SK-N-SH (cell line): ENCODE measurements at regions not wholly inside any gene's neighbourhood (a gene's known extent, or its start where the extent isn't known, plus 50 kb on each side); places are given as distances from the start of the nearest gene placed in this dataset.

ENCODE experiments used
- CTCF ChIA-PET: fragments of 300-600, 350-600 bp; formaldehyde crosslinking; extraction: SDS; loops from one replicate; lab custom pipeline; 2021; lab: Yijun Ruan, JAX
- POLR2A ChIA-PET: fragments of 350-600 bp; sonication (Branson Sonifier 250); formaldehyde crosslinking; extraction: SDS; loops from one replicate; lab custom pipeline; 2020; ENCODE audit warnings: antibody characterized with exemption, inconsistent platforms; lab: Yijun Ruan, JAX
- DNase-seq: peaks from one replicate; pipeline ENCODE4 v3.0.0; 2012
- H2AFZ ChIP-seq: fragments of 200-600 bp; sonication (generic); 2 replicates; pipeline ENCODE4 v1.8.1; 2016; ENCODE audit warnings: antibody characterized with exemption, mild to moderate bottlenecking, low read depth
- H3F3A ChIP-seq: fragments of 200-600 bp; sonication (generic); replicated peaks from 2 replicates; pipeline ENCODE3; 2016; ENCODE audit warnings: antibody characterized with exemption, mild to moderate bottlenecking; ENCODE audit not compliant: insufficient read depth
- H3K27ac ChIP-seq, 2 experiments: fragments of 200-500 bp in 1 of 2; fragments of 200-600 bp in 1 of 2; sonication (Bioruptor generic) in 1 of 2; sonication (generic), shearing (Covaris generic) in 1 of 2; 2 replicates each; pipeline versions ENCODE4 v1.5.1 to v1.6.1; 2014 to 2016; ENCODE audit warnings: low read depth in 2 of 2, inconsistent platforms in 1 of 2, low read length in 1 of 2, mild to moderate bottlenecking in 1 of 2, mixed read lengths in 1 of 2
- H3K27me3 ChIP-seq: fragments of 200-600 bp; sonication (generic), shearing (Covaris generic); 2 replicates; pipeline ENCODE4 v1.6.1; 2016; ENCODE audit warnings: mixed run types; ENCODE audit not compliant: insufficient read depth
- H3K36me3 ChIP-seq, 2 experiments: fragments of 200-500 bp in 1 of 2; fragments of 200-600 bp in 1 of 2; sonication (Bioruptor generic) in 1 of 2; sonication (generic) in 1 of 2; replicated peaks in 1 of 2; 2 replicates each; pipeline versions ENCODE3 to v1.5.1; 2014 to 2016; ENCODE audit warnings: low read length in 1 of 2, mild to moderate bottlenecking in 1 of 2; ENCODE audit not compliant: insufficient read depth in 2 of 2, control insufficient read depth in 1 of 2
- H3K4me1 ChIP-seq, 2 experiments: fragments of 200-500 bp in 1 of 2; fragments of 200-600 bp in 1 of 2; sonication (Bioruptor generic) in 1 of 2; sonication (generic), shearing (Covaris generic) in 1 of 2; 2 replicates each; pipeline versions ENCODE4 v1.5.1 to v1.6.1; 2014 to 2016; ENCODE audit warnings: low read depth in 1 of 2, low read length in 1 of 2, mixed run types in 1 of 2; ENCODE audit not compliant: insufficient read depth in 2 of 2, control insufficient read depth in 1 of 2
- H3K4me2 ChIP-seq: fragments of 200-600 bp; sonication (generic), shearing (Covaris generic); 2 replicates; pipeline ENCODE4 v1.6.1; 2017; ENCODE audit warnings: mixed run types
- H3K4me3 ChIP-seq, 2 experiments: fragments of 200-500 bp in 1 of 2; fragments of 200-600 bp in 1 of 2; sonication (Bioruptor generic) in 1 of 2; sonication (generic), shearing (Covaris generic) in 1 of 2; 2 replicates each; pipeline versions ENCODE4 v1.5.1 to v1.8.1; 2014 to 2016; ENCODE audit warnings: low read depth in 2 of 2, inconsistent platforms in 1 of 2, low read length in 1 of 2, mild to moderate bottlenecking in 1 of 2, mixed read lengths in 1 of 2, moderate library complexity in 1 of 2
- H3K79me2 ChIP-seq: fragments of 200-600 bp; sonication (generic); 2 replicates; pipeline ENCODE4 v1.8.1; 2017; ENCODE audit warnings: mild to moderate bottlenecking; ENCODE audit not compliant: insufficient read depth
- H3K9ac ChIP-seq: fragments of 200-600 bp; sonication (generic); 2 replicates; pipeline ENCODE4 v1.6.1; 2017; ENCODE audit warnings: mixed run types
- H3K9me2 ChIP-seq: fragments of 200-600 bp; sonication (generic); 2 replicates; pipeline ENCODE4 v1.6.1; 2017; ENCODE audit warnings: mixed run types
- H3K9me3 ChIP-seq: fragments of 200-600 bp; sonication (generic); 2 replicates; pipeline ENCODE4 v1.6.1; 2017; ENCODE audit warnings: mixed run types, mild to moderate bottlenecking, moderate library complexity
- H4K20me1 ChIP-seq: fragments of 200-600 bp; sonication (generic); 2 replicates; pipeline ENCODE4 v1.6.1; 2017; ENCODE audit warnings: mild to moderate bottlenecking, mixed run types; ENCODE audit not compliant: insufficient read depth
- CTCF ChIP-seq: fragments of 200-600 bp; sonication (generic); IDR thresholded peaks from 2 replicates; pipeline ENCODE4 v1.6.1; 2017; ENCODE audit warnings: antibody characterized with exemption, mild to moderate bottlenecking, moderate library complexity
- ELF1 ChIP-seq: IDR thresholded peaks from 2 replicates; pipeline ENCODE4 v1.4.0; 2012
- EP300 ChIP-seq, 2 experiments: IDR thresholded peaks; 2 replicates each; pipeline versions ENCODE4 v1.4.0 to v1.6.1; 2012; ENCODE audit warnings: borderline replicate concordance in 1 of 2, low read depth in 1 of 2, low read length in 1 of 2
- EZH2phosphoT487 ChIP-seq: fragments of 200-600 bp; sonication (generic); IDR thresholded peaks from 2 replicates; pipeline ENCODE4 v1.6.1; 2017; ENCODE audit warnings: low read depth, mixed run types, mild to moderate bottlenecking, antibody characterized with exemption, moderate library complexity, borderline replicate concordance
- FOXM1 ChIP-seq: IDR thresholded peaks from 2 replicates; pipeline ENCODE4 v1.4.0; 2012; ENCODE audit warnings: low read depth, mild to moderate bottlenecking
- GABPA ChIP-seq: IDR thresholded peaks from 2 replicates; pipeline ENCODE4 v1.4.0; 2012; ENCODE audit warnings: low read depth, mild to moderate bottlenecking
- IRF3 ChIP-seq: fragments of 150-350 bp; IDR thresholded peaks from 2 replicates; pipeline ENCODE4 v1.6.1; 2016; ENCODE audit warnings: mild to moderate bottlenecking, low read depth, low read length
- MEF2A ChIP-seq: IDR thresholded peaks from 2 replicates; pipeline ENCODE4 v1.4.0; 2012; ENCODE audit warnings: low read depth, borderline replicate concordance
- MXI1 ChIP-seq: IDR thresholded peaks from 2 replicates; pipeline ENCODE4 v1.6.1; 2012; ENCODE audit warnings: mild to moderate bottlenecking, low read depth, low read length, improper control_type of control experiment
- POLR2AphosphoS5 ChIP-seq: IDR thresholded peaks from 2 replicates; pipeline ENCODE4 v1.6.1; 2012; ENCODE audit warnings: low read depth, low read length
- RAD21 ChIP-seq: IDR thresholded peaks from 2 replicates; pipeline ENCODE4 v1.6.1; 2012; ENCODE audit warnings: mild to moderate bottlenecking, low read length
- RCOR1 ChIP-seq: fragments of 150-350 bp; IDR thresholded peaks from 2 replicates; pipeline ENCODE4 v1.6.1; 2017; ENCODE audit warnings: antibody characterized with exemption, low read length
- REST ChIP-seq: IDR thresholded peaks from 2 replicates; pipeline ENCODE4 v1.6.1; 2012; ENCODE audit warnings: mild to moderate bottlenecking, low read depth, low read length, moderate library complexity
- RFX5 ChIP-seq: IDR thresholded peaks from 2 replicates; pipeline ENCODE4 v1.6.1; 2012; ENCODE audit warnings: mild to moderate bottlenecking, improper control_type of control experiment, low read length
- RXRA ChIP-seq: IDR thresholded peaks from 2 replicates; pipeline ENCODE4 v1.4.0; 2012; ENCODE audit warnings: low read depth, mild to moderate bottlenecking, borderline replicate concordance
- SIN3A ChIP-seq: IDR thresholded peaks from 2 replicates; pipeline ENCODE4 v1.6.1; 2012; ENCODE audit warnings: low read depth, mild to moderate bottlenecking, low read length, moderate library complexity, borderline replicate concordance
- SMC3 ChIP-seq: IDR thresholded peaks from 2 replicates; pipeline ENCODE4 v1.6.1; 2012; ENCODE audit warnings: low read depth, low read length, improper control_type of control experiment
- TAF1 ChIP-seq: IDR thresholded peaks from 2 replicates; pipeline ENCODE4 v1.6.1; 2012; ENCODE audit warnings: low read depth, mild to moderate bottlenecking, low read length, moderate library complexity, borderline replicate concordance
- TEAD4 ChIP-seq: IDR thresholded peaks from 2 replicates; pipeline ENCODE4 v1.4.0; 2012; ENCODE audit warnings: mild to moderate bottlenecking, borderline replicate concordance; ENCODE audit not compliant: insufficient read depth
- WGBS: methylation state at CpG from one replicate; pipeline ENCODE4 v1.1.6; 2017; ENCODE audit warnings: low lambda C conversion rate; 5-methylcytosine and 5-hydroxymethylcytosine counted together
- TF ChIP-seq, protein P1 (sequence below): IDR thresholded peaks from 2 replicates; pipeline ENCODE4 v1.4.0; 2012; ENCODE audit warnings: low read depth, borderline replicate concordance
- TF ChIP-seq, protein P2 (sequence below): IDR thresholded peaks from 2 replicates; pipeline ENCODE4 v1.4.0; 2012; ENCODE audit warnings: low read depth, borderline replicate concordance

DNA sequence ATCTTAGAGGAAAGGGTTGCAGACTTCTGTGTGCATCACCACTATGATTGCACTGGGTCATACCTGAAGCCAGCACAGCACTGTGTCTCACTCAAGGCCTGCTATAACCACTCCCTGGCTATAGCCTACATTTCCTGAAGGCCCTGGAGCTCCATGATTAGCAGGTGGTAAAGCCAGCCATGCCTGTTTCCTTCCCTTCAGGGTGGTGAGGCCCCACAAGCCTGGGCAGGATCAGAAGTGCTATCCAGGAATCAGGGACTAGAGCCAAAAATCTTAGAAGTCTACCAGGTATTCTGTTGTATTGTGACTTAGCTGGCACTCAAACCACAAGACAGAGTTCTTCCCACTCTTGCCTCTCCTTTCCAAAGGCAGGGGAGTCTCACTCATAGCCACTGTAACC is 734.6 kb downstream of the GLUD2 start:
- Histone ChIP-seq H3K9me2 (no peaks in the 10 kb centered on the region), H3K27me3 (no peaks in the 10 kb centered on the region), H3F3A (no peaks in the 10 kb centered on the region), H3K4me1 (no peaks in the 10 kb centered on the region), H3K36me3 (no peaks in the 10 kb centered on the region), H3K79me2 (no peaks in the 10 kb centered on the region), H3K27ac (no peak overlapping the region), H3K4me2 (no peak overlapping the region)
- CTCF ChIA-PET, result no interaction called here
- DNase-seq, result no peak
- TF ChIP-seq RAD21 (no peak), MEF2A (no peak), POLR2AphosphoS5 (no peak), REST (no peak), RFX5 (no peak), MXI1 (no peak), EP300 (IDR thresholded peaks at IDR 0.05; ENCODE audit: borderline replicate concordance in 1 of 2, low read depth in 1 of 2, low read length in 1 of 2) (no peak), RCOR1 (no peak), EZH2phosphoT487 (no peak), GABPA (no peak), FOXM1 (no peak), RXRA (no peak), IRF3 (no peak)
- TF ChIP-seq, protein P1, sequence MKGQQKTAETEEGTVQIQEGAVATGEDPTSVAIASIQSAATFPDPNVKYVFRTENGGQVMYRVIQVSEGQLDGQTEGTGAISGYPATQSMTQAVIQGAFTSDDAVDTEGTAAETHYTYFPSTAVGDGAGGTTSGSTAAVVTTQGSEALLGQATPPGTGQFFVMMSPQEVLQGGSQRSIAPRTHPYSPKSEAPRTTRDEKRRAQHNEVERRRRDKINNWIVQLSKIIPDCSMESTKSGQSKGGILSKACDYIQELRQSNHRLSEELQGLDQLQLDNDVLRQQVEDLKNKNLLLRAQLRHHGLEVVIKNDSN, result no peak
- TF ChIP-seq, all 33 proteins: peak for 0
- no peak overlapping the region for H3K4me3 ChIP-seq
- no peak overlapping the region for H2AFZ ChIP-seq
- H3K9me3 ChIP-seq, result no peaks in the 10 kb centered on the region
- H3K9ac ChIP-seq, result no peak overlapping the region
- H4K20me1 ChIP-seq, result no peaks in the 10 kb centered on the region
- POLR2A ChIA-PET, result no interaction called here

- H3K9ac ChIP-seq, result no peak overlapping the region
- 4% methylated on average over 2 of the region's 2 CpGs for WGBS
- H3K27me3 ChIP-seq, result no peaks in the 10 kb centered on the region
- H3F3A ChIP-seq, result no peaks in the 10 kb centered on the region
- no peak overlapping the region for H3K4me3 ChIP-seq
- H3K4me2 ChIP-seq, result no peak overlapping the region
- no peak for TF ChIP-seq SIN3A
- no peak for TF ChIP-seq TEAD4
- TF ChIP-seq ELF1, result no peak
- TF ChIP-seq MEF2A, result no peak
- TF ChIP-seq TAF1, result no peak
- no peak for TF ChIP-seq GABPA
- TF ChIP-seq, protein P2, sequence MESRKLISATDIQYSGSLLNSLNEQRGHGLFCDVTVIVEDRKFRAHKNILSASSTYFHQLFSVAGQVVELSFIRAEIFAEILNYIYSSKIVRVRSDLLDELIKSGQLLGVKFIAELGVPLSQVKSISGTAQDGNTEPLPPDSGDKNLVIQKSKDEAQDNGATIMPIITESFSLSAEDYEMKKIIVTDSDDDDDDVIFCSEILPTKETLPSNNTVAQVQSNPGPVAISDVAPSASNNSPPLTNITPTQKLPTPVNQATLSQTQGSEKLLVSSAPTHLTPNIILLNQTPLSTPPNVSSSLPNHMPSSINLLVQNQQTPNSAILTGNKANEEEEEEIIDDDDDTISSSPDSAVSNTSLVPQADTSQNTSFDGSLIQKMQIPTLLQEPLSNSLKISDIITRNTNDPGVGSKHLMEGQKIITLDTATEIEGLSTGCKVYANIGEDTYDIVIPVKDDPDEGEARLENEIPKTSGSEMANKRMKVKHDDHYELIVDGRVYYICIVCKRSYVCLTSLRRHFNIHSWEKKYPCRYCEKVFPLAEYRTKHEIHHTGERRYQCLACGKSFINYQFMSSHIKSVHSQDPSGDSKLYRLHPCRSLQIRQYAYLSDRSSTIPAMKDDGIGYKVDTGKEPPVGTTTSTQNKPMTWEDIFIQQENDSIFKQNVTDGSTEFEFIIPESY, result no peak
- no peak for TF ChIP-seq SMC3
- TF ChIP-seq CTCF, result no peak
- no peaks in the 10 kb centered on the region for H3K79me2 ChIP-seq
- H3K9me2 ChIP-seq, result no peaks in the 10 kb centered on the region
- DNase-seq, result no peak
- ChIA-PET CTCF (no interaction called here), POLR2A (no interaction called here)
- H3K9me3 ChIP-seq, result no peaks in the 10 kb centered on the region
- H3K4me1 ChIP-seq, result no peaks in the 10 kb centered on the region
- H3K27ac ChIP-seq, result no peak overlapping the region
- no peaks in the 10 kb centered on the region for H4K20me1 ChIP-seq
- no peak overlapping the region for H2AFZ ChIP-seq
- H3K36me3 ChIP-seq, result no peaks in the 10 kb centered on the region
These were observed 735.1 kb downstream of the GLUD2 start for GRCh38 chrX:121782544-121782943.
